WERI-Rb-1 (cell line): ENCODE measurements at regions not wholly inside any gene's neighbourhood (a gene's known extent, or its start where the extent isn't known, plus 50 kb on each side); places are given as distances from the start of the nearest gene placed in this dataset.

ENCODE experiments used
- DNase-seq: peaks from one replicate; pipeline ENCODE4 v3.0.0-alpha.2; 2020
- H3K27ac ChIP-seq: fragments of 250-450 bp; sonication (Bioruptor Pico); 2 replicates; pipeline ENCODE4 v1.5.1; 2020; ENCODE audit warnings: mild to moderate bottlenecking, moderate library complexity
- H3K27me3 ChIP-seq: fragments of 250-450 bp; sonication (Bioruptor Pico); 2 replicates; pipeline ENCODE4 v1.5.1; 2021; ENCODE audit warnings: mild to moderate bottlenecking, low read depth, moderate library complexity; ENCODE audit not compliant: insufficient read depth, severe bottlenecking
- H3K36me3 ChIP-seq: fragments of 250-450 bp; sonication (Bioruptor Pico); 2 replicates; pipeline ENCODE4 v1.5.1; 2020; ENCODE audit warnings: mild to moderate bottlenecking, moderate library complexity
- H3K4me3 ChIP-seq: 2 replicates; pipeline ENCODE4 v1.5.1; 2011; ENCODE audit warnings: low read depth, mild to moderate bottlenecking, control low read depth, low read length
- H3K9me3 ChIP-seq: fragments of 250-450 bp; sonication (Bioruptor Pico); 2 replicates; pipeline ENCODE4 v1.5.1; 2021; ENCODE audit warnings: mild to moderate bottlenecking, moderate library complexity; ENCODE audit not compliant: severe bottlenecking
- TF ChIP-seq, protein P1 (sequence below): IDR thresholded peaks from 2 replicates; pipeline ENCODE4 v1.5.1; 2011; ENCODE audit warnings: low read depth, mild to moderate bottlenecking, control low read depth, inconsistent platforms, low read length

DNA sequence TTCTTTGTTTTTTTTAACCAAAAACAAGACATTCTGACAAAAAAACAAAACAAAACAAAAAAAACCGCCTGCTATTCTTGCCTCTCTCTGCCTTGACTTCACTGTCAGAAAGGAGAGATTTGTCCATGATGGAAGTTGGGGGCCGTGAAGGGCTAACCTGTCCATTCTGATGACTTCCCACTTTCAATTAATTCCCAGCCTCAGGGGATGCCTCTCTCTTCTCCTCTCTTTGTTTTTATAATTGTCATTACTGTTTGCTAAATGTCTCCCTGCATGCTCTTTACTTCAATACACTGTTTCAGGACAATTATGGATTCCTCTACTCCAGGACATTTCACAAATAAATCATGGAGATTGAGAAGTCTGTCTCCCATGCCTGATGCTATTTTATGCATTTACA lies 130.5 kb upstream of the CNR1 start:
- TF ChIP-seq, protein P1, sequence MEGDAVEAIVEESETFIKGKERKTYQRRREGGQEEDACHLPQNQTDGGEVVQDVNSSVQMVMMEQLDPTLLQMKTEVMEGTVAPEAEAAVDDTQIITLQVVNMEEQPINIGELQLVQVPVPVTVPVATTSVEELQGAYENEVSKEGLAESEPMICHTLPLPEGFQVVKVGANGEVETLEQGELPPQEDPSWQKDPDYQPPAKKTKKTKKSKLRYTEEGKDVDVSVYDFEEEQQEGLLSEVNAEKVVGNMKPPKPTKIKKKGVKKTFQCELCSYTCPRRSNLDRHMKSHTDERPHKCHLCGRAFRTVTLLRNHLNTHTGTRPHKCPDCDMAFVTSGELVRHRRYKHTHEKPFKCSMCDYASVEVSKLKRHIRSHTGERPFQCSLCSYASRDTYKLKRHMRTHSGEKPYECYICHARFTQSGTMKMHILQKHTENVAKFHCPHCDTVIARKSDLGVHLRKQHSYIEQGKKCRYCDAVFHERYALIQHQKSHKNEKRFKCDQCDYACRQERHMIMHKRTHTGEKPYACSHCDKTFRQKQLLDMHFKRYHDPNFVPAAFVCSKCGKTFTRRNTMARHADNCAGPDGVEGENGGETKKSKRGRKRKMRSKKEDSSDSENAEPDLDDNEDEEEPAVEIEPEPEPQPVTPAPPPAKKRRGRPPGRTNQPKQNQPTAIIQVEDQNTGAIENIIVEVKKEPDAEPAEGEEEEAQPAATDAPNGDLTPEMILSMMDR = no peak
- no peak for DNase-seq

DNA sequence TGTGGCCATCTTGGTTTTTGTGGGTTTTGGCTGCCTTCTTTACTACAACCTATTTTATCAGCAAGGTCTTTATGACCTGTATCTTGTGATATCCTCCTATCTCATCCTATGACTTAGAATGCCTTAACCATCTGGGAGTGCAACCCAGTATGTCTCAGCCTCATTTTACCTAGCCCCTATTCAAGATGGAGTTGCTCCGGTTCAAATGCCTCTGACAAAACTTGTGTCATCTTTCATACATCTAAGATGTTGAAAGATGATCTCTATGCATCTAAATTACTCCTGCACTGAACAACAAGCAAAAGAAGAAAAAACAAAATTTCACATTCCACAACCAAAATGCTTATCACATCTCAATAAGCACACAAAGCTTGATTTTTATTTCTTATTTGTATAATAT lies 129.5 kb upstream of the CNR1 start:
- Histone ChIP-seq H3K27ac (no peak overlapping the region), H3K36me3 (no peaks in the 10 kb centered on the region), H3K27me3 (no peaks in the 10 kb centered on the region), H3K9me3 (no peaks in the 10 kb centered on the region), H3K4me3 (no peak overlapping the region)
- TF ChIP-seq, protein P1 = no peak
- DNase-seq = no peak

More for the DNA sequence above, 130.5 kb upstream of the CNR1 start:
- no peaks in the 10 kb centered on the region for H3K27me3 ChIP-seq
- H3K9me3 ChIP-seq = no peaks in the 10 kb centered on the region
- H3K4me3 ChIP-seq = no peak overlapping the region
- no peaks in the 10 kb centered on the region for H3K36me3 ChIP-seq
- no peak overlapping the region for H3K27ac ChIP-seq

DNA sequence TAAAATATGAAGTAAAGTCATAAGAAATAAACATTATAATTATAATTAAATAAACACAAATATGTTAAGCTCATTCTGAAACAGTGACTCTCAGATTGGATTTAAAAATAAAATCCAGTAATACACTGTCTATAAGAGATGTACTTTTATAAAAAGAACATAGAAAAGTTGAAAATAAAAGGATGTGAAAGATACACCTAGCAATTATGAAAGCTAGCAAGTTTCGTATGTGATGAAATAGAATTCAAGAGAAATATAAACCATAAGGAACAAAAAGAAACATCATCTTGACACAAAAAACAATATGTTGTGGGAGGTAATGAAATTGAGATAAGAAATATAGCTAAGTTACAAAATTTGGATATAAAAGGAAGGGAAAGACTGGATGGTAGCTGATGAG lies 128.6 kb upstream of the CNR1 start:
- Histone ChIP-seq H3K27ac (no peak overlapping the region), H3K36me3 (no peaks in the 10 kb centered on the region), H3K9me3 (no peaks in the 10 kb centered on the region), H3K27me3 (no peaks in the 10 kb centered on the region), H3K4me3 (no peak overlapping the region)
- TF ChIP-seq, protein P1 = no peak
- no peak for DNase-seq

DNA sequence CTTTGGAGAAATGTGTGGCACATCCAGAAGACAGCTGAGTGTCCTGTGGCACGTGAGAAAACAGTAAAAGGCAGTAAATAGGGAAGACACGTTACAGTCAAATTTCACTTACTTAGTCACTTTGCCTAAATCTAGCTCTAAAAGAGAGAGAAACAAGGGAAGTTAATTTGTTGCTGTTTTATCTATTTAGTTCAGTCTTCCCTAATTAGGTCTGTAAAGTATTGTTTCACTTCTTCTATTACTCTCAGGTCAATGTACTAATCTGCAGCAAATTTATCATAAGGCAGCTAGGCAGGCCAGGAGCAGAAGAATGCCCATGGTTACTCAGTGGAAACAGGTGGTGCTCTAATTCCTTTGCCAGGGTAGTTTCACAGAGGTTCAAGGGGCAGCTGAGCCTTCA lies 124.3 kb upstream of the CNR1 start:
- DNase-seq = no peak
- Histone ChIP-seq H3K27ac (no peak overlapping the region), H3K36me3 (no peaks in the 10 kb centered on the region), H3K27me3 (no peaks in the 10 kb centered on the region), H3K9me3 (no peaks in the 10 kb centered on the region), H3K4me3 (no peak overlapping the region)
- TF ChIP-seq, protein P1 = no peak

DNA sequence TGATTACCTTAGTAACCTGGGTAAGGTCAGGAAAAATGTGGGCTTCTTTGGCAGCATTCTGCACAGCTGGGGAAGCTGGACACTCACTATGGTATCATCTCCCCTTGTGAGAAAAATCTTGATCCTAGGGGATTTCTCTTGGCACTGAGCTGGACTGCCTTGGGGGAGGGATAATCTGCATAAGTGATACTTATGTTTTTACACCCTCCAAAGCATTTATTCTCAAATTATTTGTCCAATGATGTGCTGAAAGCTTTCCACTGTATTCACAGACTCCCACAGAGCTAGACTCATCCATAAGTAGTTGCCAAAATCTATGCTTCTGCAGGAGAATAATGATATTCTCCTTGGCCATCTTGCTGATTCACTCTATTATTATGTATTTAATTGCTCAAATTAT lies 121.5 kb upstream of the CNR1 start:
- no peak overlapping the region for H3K27ac ChIP-seq
- TF ChIP-seq, protein P1 = no peak
- no peaks in the 10 kb centered on the region for H3K27me3 ChIP-seq
- no peaks in the 10 kb centered on the region for H3K36me3 ChIP-seq
- H3K4me3 ChIP-seq = no peak overlapping the region
- no peak for DNase-seq
- no peaks in the 10 kb centered on the region for H3K9me3 ChIP-seq

DNA sequence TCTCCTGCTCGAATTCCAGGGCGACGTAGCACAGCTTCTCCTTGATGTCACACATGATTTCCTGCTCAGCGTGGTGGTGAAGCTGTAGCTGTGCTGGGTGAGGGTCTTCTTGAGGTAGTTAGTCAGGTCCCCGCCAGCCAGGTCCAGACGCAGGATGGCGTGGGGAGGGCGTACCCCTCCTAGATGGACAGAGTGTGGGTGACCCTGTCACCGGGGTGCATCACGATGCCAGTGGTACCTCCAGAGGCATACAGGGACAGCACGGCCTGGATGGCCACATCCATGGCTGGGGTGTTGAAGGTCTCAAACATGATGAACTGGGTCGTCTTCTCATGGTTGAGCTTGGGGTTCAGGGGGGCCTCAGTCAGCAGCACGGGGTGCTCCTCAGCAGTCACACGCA lies 110.2 kb upstream of the CNR1 start:
- Histone ChIP-seq H3K27ac (no peak overlapping the region), H3K4me3 (no peak overlapping the region), H3K9me3 (no peaks in the 10 kb centered on the region), H3K36me3 (no peaks in the 10 kb centered on the region), H3K27me3 (no peaks in the 10 kb centered on the region)
- TF ChIP-seq, protein P1 = no peak
- DNase-seq = no peak
